Neural cell (in vitro differentiated cells): ENCODE measurements at regions not wholly inside any gene's neighbourhood (a gene's known extent, or its start where the extent isn't known, plus 50 kb on each side); places are given as distances from the start of the nearest gene placed in this dataset.

Source experiments
- CTCF ChIP-seq: fragments of 450-650 bp; IDR thresholded peaks from 2 replicates; pipeline ENCODE4 v1.5.1; 2014; ENCODE audit warnings: antibody characterized with exemption, mild to moderate bottlenecking, moderate library complexity; ENCODE audit not compliant: poor library complexity, severe bottlenecking
- EP300 ChIP-seq: fragments of 450-650 bp; conservative IDR thresholded peaks from 2 replicates; pipeline ENCODE4 v1.6.1; 2014; ENCODE audit warnings: antibody characterized with exemption, mild to moderate bottlenecking, moderate library complexity; ENCODE audit not compliant: poor library complexity, severe bottlenecking
- EZH2 ChIP-seq: fragments of 200-600, 300-800 bp; shearing (Covaris generic), sonication (generic); IDR thresholded peaks from 2 replicates; pipeline ENCODE4 v1.6.1; 2014; ENCODE audit warnings: antibody characterized with exemption, low read length, borderline replicate concordance, mild to moderate bottlenecking; ENCODE audit not compliant: insufficient read depth, poor library complexity, severe bottlenecking
- MXI1 ChIP-seq: fragments of 450-650 bp; conservative IDR thresholded peaks from 2 replicates; pipeline ENCODE4 v1.6.1; 2014; ENCODE audit warnings: antibody characterized with exemption, mild to moderate bottlenecking; ENCODE audit not compliant: poor library complexity, severe bottlenecking
- POLR2AphosphoS5 ChIP-seq: IDR thresholded peaks from 2 replicates; pipeline ENCODE4 v1.6.1; 2012
- REST ChIP-seq: IDR thresholded peaks from 2 replicates; pipeline ENCODE4 v1.6.1; 2012; ENCODE audit warnings: borderline replicate concordance
- SMC3 ChIP-seq: fragments of 450-650 bp; conservative IDR thresholded peaks from 2 replicates; pipeline ENCODE4 v1.6.1; 2014; ENCODE audit warnings: antibody characterized with exemption, mild to moderate bottlenecking, moderate library complexity; ENCODE audit not compliant: poor library complexity
- TAF1 ChIP-seq: IDR thresholded peaks from 2 replicates; pipeline ENCODE4 v1.6.1; 2012; ENCODE audit warnings: low read depth

- no peak for TF ChIP-seq EZH2
- no peak for TF ChIP-seq CTCF
- no peak for TF ChIP-seq MXI1
- peak; percentile 87 for TF ChIP-seq EP300
- peak; percentile 66 for TF ChIP-seq POLR2AphosphoS5
- no peak for TF ChIP-seq SMC3
- TF ChIP-seq REST = no peak
- TF ChIP-seq TAF1 = no peak
These were observed 1376.3 kb upstream of the ACVR2A start for GRCh38 chr2:146468578-146468977.
